Activated T-helper 1 cell treated with anti-CD3 and anti-CD28 coated beads, Interleukin-12 subunit alpha, Interleukin-12 subunit beta, Interleukin-2, Interleukin-4 antibody, amounts not matched to agents 30 ng/mL and 10 ng/mL and 1 ng/mL, durations not matched to agents 14 hours and 24 hours and 36 hours (primary cell): ENCODE measurements at regions not wholly inside any gene's neighbourhood (a gene's known extent, or its start where the extent isn't known, plus 50 kb on each side); places are given as distances from the start of the nearest gene placed in this dataset.

Experiments
- DNase-seq: peaks from one replicate; pipeline ENCODE4 v3.0.0; 2021; ENCODE audit warnings: low spot score
- H3K27ac Mint-ChIP-seq: one replicate; pipeline ENCODE4 v1.8.0; 2021; ENCODE audit warnings: mild to moderate bottlenecking, mixed read lengths
- H3K27me3 Mint-ChIP-seq: one replicate; pipeline ENCODE4 v1.8.0; 2022; ENCODE audit warnings: mild to moderate bottlenecking, moderate library complexity, mixed read lengths; ENCODE audit not compliant: insufficient read depth
- H3K36me3 Mint-ChIP-seq: one replicate; pipeline ENCODE4 v1.8.0; 2021; ENCODE audit warnings: low read depth, mixed read lengths
- H3K4me1 Mint-ChIP-seq: one replicate; pipeline ENCODE4 v1.8.0; 2021; ENCODE audit warnings: low read depth, mixed read lengths
- H3K4me3 Mint-ChIP-seq: one replicate; pipeline ENCODE4 v1.8.0; 2021; ENCODE audit warnings: mild to moderate bottlenecking, moderate library complexity, mixed read lengths
- H3K9me3 Mint-ChIP-seq: one replicate; pipeline ENCODE4 v1.8.0; 2021; ENCODE audit warnings: mixed read lengths
- intact Hi-C: fragments of 100-400 bp; cut with micrococcal nuclease; formaldehyde crosslinking; loops from one replicate; pipeline ENCODE4 v1.15.1; 2024

- no peak overlapping the region for H3K4me3 Mint-ChIP-seq
- no peak for DNase-seq
- H3K36me3 Mint-ChIP-seq, result no peaks in the 10 kb centered on the region
- no peak overlapping the region for H3K27ac Mint-ChIP-seq
- no peaks in the 10 kb centered on the region for H3K9me3 Mint-ChIP-seq
- no peaks in the 10 kb centered on the region for H3K27me3 Mint-ChIP-seq
- intact Hi-C loops, result no loop called here
- H3K4me1 Mint-ChIP-seq, result no peaks in the 10 kb centered on the region
These were observed 420.5 kb downstream of the MAFB start for GRCh38 chr20:40268321-40269075.

- H3K9me3 Mint-ChIP-seq, result no peaks in the 10 kb centered on the region
- H3K36me3 Mint-ChIP-seq, result no peaks in the 10 kb centered on the region
- intact Hi-C loops, result no loop called here
- H3K4me1 Mint-ChIP-seq, result no peaks in the 10 kb centered on the region
- no peak overlapping the region for H3K27ac Mint-ChIP-seq
- no peaks in the 10 kb centered on the region for H3K27me3 Mint-ChIP-seq
- no peak overlapping the region for H3K4me3 Mint-ChIP-seq
- DNase-seq, result no peak
These were observed 423.1 kb downstream of the MAFB start for GRCh38 chr20:40265825-40266533.

GRCh38 chr20:40262219-40262618 lies 426.8 kb downstream of the MAFB start:
- DNase-seq, result no peak
- H3K4me3 Mint-ChIP-seq, result no peak overlapping the region
- no peak overlapping the region for H3K27ac Mint-ChIP-seq
- H3K9me3 Mint-ChIP-seq, result no peaks in the 10 kb centered on the region
- H3K4me1 Mint-ChIP-seq, result no peaks in the 10 kb centered on the region
- intact Hi-C loops, result no loop called here
- no peaks in the 10 kb centered on the region for H3K36me3 Mint-ChIP-seq
- no peaks in the 10 kb centered on the region for H3K27me3 Mint-ChIP-seq

- Mint-ChIP-seq H3K27me3 (no peaks in the 10 kb centered on the region), H3K4me1 (no peaks in the 10 kb centered on the region), H3K36me3 (no peaks in the 10 kb centered on the region), H3K27ac (no peak overlapping the region), H3K9me3 (no peaks in the 10 kb centered on the region), H3K4me3 (no peak overlapping the region)
- DNase-seq, result no peak
- intact Hi-C loops, result no loop called here
These were observed 430.1 kb downstream of the MAFB start for GRCh38 chr20:40258931-40259330.

- H3K36me3 Mint-ChIP-seq, result no peaks in the 10 kb centered on the region
These were observed 431.3 kb downstream of the MAFB start for GRCh38 chr20:40257763-40258162.

GRCh38 chr20:40255365-40255764 lies 433.7 kb downstream of the MAFB start:
- Mint-ChIP-seq H3K9me3 (no peaks in the 10 kb centered on the region), H3K27ac (no peak overlapping the region), H3K27me3 (no peaks in the 10 kb centered on the region), H3K4me3 (no peak overlapping the region), H3K36me3 (no peaks in the 10 kb centered on the region), H3K4me1 (no peaks in the 10 kb centered on the region)
- no peak for DNase-seq
- intact Hi-C loops, result no loop called here

More at GRCh38 chr20:40257763-40258162, 431.3 kb downstream of the MAFB start:
- DNase-seq, result no peak
- Mint-ChIP-seq H3K4me3 (no peak overlapping the region), H3K9me3 (no peaks in the 10 kb centered on the region), H3K27me3 (no peaks in the 10 kb centered on the region), H3K27ac (no peak overlapping the region), H3K4me1 (no peaks in the 10 kb centered on the region)
- intact Hi-C loops, result no loop called here

GRCh38 chr20:40254023-40254772 lies 434.8 kb downstream of the MAFB start:
- DNase-seq, result no peak
- intact Hi-C loops, result no loop called here
- H3K36me3 Mint-ChIP-seq, result no peaks in the 10 kb centered on the region
- no peak overlapping the region for H3K4me3 Mint-ChIP-seq
- H3K9me3 Mint-ChIP-seq, result no peaks in the 10 kb centered on the region
- H3K27me3 Mint-ChIP-seq, result no peaks in the 10 kb centered on the region
- H3K4me1 Mint-ChIP-seq, result no peaks in the 10 kb centered on the region
- no peak overlapping the region for H3K27ac Mint-ChIP-seq

- Mint-ChIP-seq H3K36me3 (no peaks in the 10 kb centered on the region), H3K4me1 (no peaks in the 10 kb centered on the region), H3K4me3 (no peak overlapping the region), H3K9me3 (no peaks in the 10 kb centered on the region), H3K27ac (no peak overlapping the region), H3K27me3 (no peaks in the 10 kb centered on the region)
- no peak for DNase-seq
- intact Hi-C loops, result no loop called here
These were observed 437.6 kb downstream of the MAFB start for GRCh38 chr20:40251284-40251932.

- Mint-ChIP-seq H3K27me3 (no peaks in the 10 kb centered on the region), H3K4me1 (no peaks in the 10 kb centered on the region), H3K27ac (no peak overlapping the region), H3K4me3 (no peak overlapping the region), H3K9me3 (no peaks in the 10 kb centered on the region), H3K36me3 (no peaks in the 10 kb centered on the region)
- intact Hi-C loops, result no loop called here
- DNase-seq, result no peak
These were observed 439.2 kb downstream of the MAFB start for GRCh38 chr20:40249805-40250204.

GRCh38 chr20:40245829-40246228 lies 443.2 kb downstream of the MAFB start:
- no peaks in the 10 kb centered on the region for H3K36me3 Mint-ChIP-seq
- no peaks in the 10 kb centered on the region for H3K27me3 Mint-ChIP-seq
- H3K4me1 Mint-ChIP-seq, result no peaks in the 10 kb centered on the region
- intact Hi-C loops, result no loop called here
- DNase-seq, result no peak
- H3K9me3 Mint-ChIP-seq, result no peaks in the 10 kb centered on the region
- H3K27ac Mint-ChIP-seq, result no peak overlapping the region
- H3K4me3 Mint-ChIP-seq, result no peak overlapping the region

GRCh38 chr20:40244286-40244685 lies 444.8 kb downstream of the MAFB start:
- no peak overlapping the region for H3K4me3 Mint-ChIP-seq

GRCh38 chr20:40241596-40242343 lies 447.3 kb downstream of the MAFB start:
- DNase-seq, result no peak
- no peak overlapping the region for H3K4me3 Mint-ChIP-seq
- no peak overlapping the region for H3K27ac Mint-ChIP-seq
- H3K27me3 Mint-ChIP-seq, result no peaks in the 10 kb centered on the region
- no peaks in the 10 kb centered on the region for H3K4me1 Mint-ChIP-seq
- no peaks in the 10 kb centered on the region for H3K9me3 Mint-ChIP-seq
- intact Hi-C loops, result no loop called here
- H3K36me3 Mint-ChIP-seq, result no peaks in the 10 kb centered on the region

More at GRCh38 chr20:40244286-40244685, 444.8 kb downstream of the MAFB start:
- intact Hi-C loops, result no loop called here
- Mint-ChIP-seq H3K27ac (no peak overlapping the region), H3K9me3 (no peaks in the 10 kb centered on the region), H3K27me3 (no peaks in the 10 kb centered on the region), H3K4me1 (no peaks in the 10 kb centered on the region), H3K36me3 (no peaks in the 10 kb centered on the region)
- no peak for DNase-seq
